ENCODE measurements at regions not wholly inside any gene's neighbourhood (a gene's known extent, or its start where the extent isn't known, plus 50 kb on each side); places are given as distances from the start of the nearest gene placed in this dataset.
"Not testable (repeated sequence)": the region's sequence is repeated elsewhere in the genome, so short reads cannot be mapped to it uniquely, and the experiment has no call there.

GRCh38 chr21:10427277-10427676, 94.1 kb upstream of the TPTE start:
- not testable (repeated sequence) for DNase-seq (ENCODE audit: low read depth in 2 of 2)

DNA sequence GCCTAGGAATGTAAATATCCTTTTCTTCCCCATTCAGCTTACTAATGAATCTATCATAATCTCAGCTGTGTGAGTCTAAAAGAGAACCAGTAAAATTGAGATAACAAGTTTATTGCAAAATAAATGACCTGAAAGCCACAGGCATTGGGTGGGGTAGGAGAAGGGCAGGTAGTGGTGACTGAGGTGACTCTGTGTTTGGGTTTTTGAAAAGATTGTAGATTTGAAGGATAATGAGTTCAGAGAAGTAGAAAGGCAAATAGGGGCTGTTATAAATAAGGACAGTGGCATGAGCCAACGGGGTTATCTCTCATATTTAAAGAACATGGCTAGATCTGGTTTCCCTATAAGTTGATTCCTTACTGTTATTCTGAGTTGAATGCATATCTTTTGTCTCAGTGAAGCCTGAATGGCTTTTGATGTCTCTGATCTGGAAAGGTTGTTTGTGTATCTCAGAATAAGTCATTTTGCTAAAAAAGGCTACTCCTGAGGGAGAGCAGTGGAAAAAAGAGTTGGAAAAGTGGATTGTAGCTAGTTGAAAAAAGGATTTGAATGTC, 92.3 kb upstream of the TPTE start:
- not testable (repeated sequence) for DNase-seq (ENCODE audit: low read depth in 2 of 2)

GRCh38 chr21:10430005-10430404, 91.4 kb upstream of the TPTE start:
- no peak for DNase-seq (ENCODE audit: low read depth in 2 of 2)

GRCh38 chr21:10431995-10432394, 89.4 kb upstream of the TPTE start:
- not testable (repeated sequence) for DNase-seq (ENCODE audit: low read depth in 2 of 2)

- DNase-seq (ENCODE audit: low read depth in 2 of 2) = not testable (repeated sequence)
These were observed 88.9 kb upstream of the TPTE start for GRCh38 chr21:10432456-10432855.

- DNase-seq (ENCODE audit: low read depth in 2 of 2) = not testable (repeated sequence)
These were observed 83.4 kb upstream of the TPTE start for GRCh38 chr21:10437977-10438376.

GRCh38 chr21:10440639-10441038, 80.7 kb upstream of the TPTE start:
- not testable (repeated sequence) for DNase-seq (ENCODE audit: low read depth in 2 of 2)

GRCh38 chr21:10442018-10442417, 79.4 kb upstream of the TPTE start:
- DNase-seq (ENCODE audit: low read depth in 2 of 2) = not testable (repeated sequence)

- DNase-seq (ENCODE audit: low read depth in 2 of 2) = not testable (repeated sequence)
These were observed 75.7 kb upstream of the TPTE start for GRCh38 chr21:10445685-10446084.

DNA sequence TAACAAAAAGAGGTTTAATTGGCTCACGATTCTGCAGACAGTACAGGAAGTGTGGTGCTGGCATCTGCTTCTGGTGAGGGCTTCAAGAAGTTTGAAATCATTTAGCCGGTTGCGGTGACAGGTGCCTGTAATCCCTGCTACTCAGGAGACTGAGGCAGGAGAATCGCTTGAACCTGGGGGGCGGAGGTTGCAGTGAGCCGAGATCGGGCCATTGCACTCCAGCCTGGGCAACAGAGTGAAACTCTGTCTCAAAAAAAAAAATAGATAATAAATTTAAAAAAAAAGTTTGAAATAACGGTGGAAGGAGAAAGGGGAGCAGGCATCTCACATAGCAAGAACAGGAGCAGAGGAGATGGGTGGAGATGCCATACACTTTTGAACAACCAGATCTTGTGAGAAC, 71.9 kb upstream of the TPTE start:
- DNase-seq (ENCODE audit: low read depth in 2 of 2) = not testable (repeated sequence)

- not testable (repeated sequence) for DNase-seq (ENCODE audit: low read depth in 2 of 2)
These were observed 70.1 kb upstream of the TPTE start for GRCh38 chr21:10451274-10451673.

DNA sequence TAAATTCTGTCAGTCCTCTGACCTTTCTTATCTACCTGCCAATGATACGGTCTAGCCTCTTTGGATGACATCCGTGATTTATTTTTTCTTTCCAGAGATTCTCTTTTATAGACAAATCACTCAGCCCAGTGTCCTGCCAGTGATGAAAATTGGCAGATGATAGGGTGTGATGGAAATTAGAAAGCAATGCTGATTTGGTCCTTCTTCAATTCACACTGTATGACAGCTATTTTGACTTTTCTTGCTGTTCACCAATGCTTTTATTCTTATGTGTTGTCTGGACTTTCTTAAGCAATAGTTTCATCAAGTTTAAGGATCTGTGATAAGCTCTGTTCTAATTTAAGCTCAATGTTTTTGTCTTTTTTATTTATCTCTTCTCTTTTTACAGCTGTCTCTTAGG, 63.6 kb upstream of the TPTE start:
- DNase-seq (ENCODE audit: low read depth in 2 of 2) = not testable (repeated sequence)

- DNase-seq (ENCODE audit: low read depth in 2 of 2) = not testable (repeated sequence)
These were observed 60.4 kb upstream of the TPTE start for GRCh38 chr21:10460957-10461356.

- DNase-seq (ENCODE audit: low read depth in 2 of 2) = not testable (repeated sequence)
These were observed 59.9 kb upstream of the TPTE start for GRCh38 chr21:10461445-10461844.

DNA sequence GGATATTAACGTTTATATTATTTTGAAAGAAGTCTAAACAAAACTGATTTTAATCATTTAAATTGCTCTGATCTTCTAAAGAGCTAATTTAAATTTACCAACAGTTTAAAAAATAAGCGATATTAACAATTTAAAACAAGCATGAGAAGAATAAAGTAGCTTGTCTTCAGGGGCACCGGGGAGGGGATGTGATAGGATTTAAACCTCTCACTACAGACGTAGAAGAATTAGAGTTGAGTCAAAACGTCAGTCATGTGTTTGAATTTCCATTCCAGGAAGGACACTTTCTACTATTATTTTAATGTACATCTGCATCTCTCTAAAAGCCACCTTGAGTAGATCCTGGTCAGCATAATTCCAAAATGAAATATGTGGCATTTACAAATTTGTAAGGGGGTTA, 58.2 kb upstream of the TPTE start:
- no peak for DNase-seq (ENCODE audit: low read depth in 2 of 2)

- no peak for DNase-seq (ENCODE audit: low read depth in 2 of 2)
These were observed 56.4 kb upstream of the TPTE start for GRCh38 chr21:10464975-10465374.

DNA sequence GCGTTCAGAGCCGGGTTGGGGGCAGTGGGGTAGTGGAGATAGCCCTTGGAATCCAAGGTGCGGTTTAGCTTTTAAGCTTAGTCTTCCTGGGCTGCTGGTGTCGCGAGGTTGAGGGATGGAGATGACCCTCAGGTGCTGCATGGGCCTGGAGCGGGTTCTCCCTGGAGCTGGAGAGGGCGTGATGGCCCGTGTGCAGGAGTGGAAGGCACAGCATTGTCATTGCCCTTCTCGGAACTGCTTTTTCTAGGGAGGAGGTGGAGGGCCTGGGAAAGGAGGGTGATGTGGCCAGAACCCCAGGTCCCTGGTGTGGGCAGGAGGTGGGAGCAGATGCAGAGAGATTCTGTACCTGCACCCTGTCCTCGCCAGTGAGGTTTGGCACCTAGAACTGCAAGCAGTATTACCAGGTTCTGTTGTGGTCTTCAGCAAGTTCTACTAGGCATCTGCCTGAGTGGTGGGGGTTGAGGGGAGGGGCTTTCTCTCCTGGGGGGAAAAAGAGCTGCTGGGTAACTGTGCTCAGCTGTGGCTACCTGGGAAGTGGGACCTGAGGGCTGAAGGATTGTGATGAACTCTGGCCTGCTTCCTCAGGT, 55.8 kb upstream of the TPTE start:
- not testable (repeated sequence) for DNase-seq (ENCODE audit: low read depth in 2 of 2)

DNA sequence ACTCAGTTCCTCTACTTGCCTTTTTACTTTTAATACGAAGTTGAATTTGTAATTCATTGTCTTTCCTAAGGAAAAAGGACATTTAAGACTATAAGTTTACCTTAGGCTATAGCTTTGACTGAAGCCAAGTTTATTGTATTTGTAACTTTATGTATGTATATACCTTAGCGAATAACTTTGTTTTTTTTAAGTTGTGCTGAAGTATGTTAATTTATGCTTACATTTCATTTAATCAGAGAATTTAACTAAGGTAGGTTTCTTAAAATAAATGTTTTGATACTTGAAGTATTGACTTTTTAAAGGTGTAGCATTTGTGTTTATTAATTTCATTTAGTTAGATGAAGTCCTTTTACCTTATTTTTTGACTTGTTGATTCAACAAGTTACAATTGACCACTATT, 55.2 kb upstream of the TPTE start:
- no peak for DNase-seq (ENCODE audit: low read depth in 2 of 2)
